HS-5 (cell line): ENCODE measurements at regions not wholly inside any gene's neighbourhood (a gene's known extent, or its start where the extent isn't known, plus 50 kb on each side); places are given as distances from the start of the nearest gene placed in this dataset.

ENCODE experiments used
- DNase-seq: peaks from one replicate; pipeline ENCODE4 v3.0.0-alpha.2; 2012; ENCODE audit warnings: low read depth

DNA sequence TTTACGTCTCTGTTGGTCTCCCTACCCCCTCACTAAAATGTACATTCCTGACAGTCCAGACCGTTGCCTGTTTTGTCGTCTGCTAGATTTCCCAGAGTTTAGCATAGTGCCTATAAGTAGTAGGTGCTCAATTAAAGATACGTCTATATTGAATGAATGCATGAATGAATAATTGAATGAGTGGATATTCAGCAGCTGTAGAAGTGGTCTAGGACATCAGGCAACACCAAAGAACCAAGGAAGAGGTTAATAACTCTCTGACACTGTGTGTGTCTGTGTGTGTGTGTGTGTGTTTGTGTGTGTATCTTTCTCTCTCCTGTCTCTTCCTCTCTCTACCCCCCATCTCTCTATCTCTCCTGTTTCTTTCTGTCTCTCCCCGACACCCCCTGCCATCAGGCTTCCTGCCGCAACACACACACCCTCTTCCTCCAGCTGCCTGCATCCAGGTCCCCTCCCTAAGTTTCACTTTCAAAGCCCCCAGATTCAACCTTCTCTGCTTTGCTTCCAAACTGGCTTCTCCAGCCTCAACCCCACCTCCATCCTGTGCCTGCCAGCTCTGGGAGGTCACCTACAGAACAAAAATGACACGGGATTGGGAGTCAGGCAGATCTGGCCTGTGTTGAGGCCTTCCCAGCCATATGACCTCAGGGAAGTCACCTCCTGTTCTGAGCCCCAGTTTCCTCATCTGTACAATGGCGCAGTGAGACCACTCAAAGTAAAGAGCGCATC is 119.9 kb upstream of the NCOR2 start:
- DNase-seq = no peak

DNA sequence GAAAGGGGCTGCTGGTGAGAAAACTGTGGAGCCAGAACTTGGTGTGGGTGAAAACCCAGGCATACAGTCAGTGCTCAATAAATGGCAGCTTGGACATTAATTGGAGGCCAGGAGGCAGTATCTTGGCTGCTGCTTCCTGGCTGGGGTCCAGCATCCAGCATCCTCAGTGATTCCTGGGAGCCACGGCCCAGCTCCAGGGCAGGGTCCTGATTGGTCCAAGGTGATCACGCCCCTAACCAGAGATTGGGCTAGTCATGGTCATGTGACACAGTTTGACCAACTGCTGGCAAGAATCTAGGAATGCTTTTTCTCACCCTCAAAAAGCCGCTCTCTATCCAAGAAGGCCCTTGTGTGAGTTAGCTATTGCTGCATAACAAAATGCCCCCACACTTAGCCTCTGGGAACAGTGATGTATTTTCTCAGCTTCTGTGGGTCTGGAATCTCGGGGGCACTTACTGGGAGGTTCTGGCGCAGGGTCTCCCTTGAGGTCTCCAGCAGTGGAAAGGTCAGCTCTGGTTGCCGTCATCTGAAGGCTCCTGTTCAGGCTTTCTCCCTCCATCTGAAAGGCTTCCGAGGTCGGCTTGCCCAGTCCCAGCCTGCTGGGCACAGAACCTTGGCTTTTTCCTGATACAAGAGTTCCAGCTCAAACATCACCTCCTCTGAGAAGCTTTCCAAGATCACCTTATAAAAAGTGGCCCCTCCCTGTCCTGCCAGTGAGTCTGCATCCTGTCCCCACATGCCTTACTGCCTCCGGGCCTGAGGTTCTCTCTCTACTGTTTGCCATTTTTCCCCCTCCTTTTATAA is 119.2 kb upstream of the NCOR2 start:
- DNase-seq = no peak

DNA sequence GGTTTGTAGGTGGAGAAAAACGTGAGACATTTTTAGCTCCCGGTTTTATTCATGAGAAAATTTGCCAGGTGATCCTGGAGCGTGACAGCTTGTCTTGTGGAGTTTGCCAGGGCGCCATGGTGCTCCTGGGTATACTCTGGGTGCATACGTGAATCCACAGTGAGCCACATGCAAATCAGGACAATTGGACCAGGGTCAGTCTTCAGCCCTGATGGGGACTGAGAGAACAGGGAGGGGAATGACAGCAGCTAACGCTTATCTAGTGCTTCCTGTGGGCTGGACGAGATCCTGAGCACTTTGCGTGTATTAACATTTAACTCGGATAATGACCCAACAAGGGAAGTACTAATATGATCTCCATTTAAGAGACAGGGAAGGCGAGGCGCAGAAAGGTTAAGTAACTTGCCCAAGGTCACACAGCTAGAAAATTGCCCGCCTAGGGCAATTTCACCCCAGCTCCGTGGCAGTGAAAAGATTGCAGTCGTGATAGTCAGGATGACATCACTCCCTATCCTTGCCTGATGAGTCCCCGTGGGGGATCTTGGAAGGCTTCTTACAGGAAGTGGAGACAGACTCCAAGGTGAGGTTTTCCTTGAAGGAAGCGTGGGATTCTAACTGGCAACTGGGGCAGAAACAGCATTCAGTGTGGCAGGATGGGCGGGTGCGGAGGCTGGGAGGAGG is 118.4 kb upstream of the NCOR2 start:
- peak; percentile 42 for DNase-seq

DNA sequence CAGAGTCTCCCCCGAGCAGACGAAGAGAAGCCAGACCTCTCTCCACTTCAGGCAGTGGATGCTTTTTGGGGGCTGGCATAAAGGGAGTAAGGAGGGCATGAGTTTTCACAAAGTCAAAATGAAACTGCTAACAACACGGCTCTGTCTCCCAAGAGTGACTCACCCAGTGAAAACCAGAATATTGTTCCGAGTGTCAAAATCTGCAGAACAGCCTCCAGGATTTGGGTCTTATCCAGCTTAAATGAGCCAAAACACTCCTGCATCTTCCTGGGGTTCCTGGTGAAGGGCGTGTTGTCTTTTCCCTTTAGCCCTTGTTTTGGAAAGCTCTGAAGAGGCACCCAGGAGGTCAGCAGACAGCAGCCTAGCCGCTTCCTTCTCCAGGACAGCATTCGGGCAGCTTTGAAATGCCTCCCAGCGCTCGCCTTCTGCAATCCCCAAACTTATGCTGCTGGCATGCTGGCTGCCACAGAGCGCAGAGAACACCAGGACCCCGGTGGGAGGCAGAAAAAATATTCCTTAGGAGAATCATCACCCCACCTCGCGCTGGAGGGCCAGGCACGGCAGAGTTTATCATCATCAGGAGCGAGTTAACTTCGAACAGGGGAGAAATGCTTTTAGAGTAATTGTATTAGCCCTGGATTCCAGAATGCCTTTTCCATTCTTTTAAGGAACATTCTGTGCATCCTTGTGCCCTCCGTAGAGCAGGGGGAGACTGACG is 117.7 kb upstream of the NCOR2 start:
- peak; percentile 29 for DNase-seq

DNA sequence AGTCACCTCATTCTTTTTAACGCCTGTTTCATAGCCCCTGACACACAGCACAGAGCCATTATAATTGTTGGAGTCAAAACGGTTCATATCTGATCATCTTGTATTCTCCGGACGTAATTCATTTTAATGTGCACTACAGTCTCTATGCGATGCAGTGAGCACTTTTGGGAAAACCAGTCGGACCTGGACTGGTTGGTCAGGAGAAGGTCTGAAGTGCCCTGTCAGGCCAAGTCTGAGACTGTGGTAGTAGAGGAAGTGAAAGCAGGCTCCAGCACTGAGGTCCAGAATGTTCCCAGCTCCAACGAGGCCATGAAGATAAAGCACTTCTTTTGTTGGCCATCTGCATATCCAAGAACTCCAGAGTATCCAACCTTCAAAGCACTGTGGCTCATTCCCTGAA is 117.1 kb upstream of the NCOR2 start:
- no peak for DNase-seq

DNA sequence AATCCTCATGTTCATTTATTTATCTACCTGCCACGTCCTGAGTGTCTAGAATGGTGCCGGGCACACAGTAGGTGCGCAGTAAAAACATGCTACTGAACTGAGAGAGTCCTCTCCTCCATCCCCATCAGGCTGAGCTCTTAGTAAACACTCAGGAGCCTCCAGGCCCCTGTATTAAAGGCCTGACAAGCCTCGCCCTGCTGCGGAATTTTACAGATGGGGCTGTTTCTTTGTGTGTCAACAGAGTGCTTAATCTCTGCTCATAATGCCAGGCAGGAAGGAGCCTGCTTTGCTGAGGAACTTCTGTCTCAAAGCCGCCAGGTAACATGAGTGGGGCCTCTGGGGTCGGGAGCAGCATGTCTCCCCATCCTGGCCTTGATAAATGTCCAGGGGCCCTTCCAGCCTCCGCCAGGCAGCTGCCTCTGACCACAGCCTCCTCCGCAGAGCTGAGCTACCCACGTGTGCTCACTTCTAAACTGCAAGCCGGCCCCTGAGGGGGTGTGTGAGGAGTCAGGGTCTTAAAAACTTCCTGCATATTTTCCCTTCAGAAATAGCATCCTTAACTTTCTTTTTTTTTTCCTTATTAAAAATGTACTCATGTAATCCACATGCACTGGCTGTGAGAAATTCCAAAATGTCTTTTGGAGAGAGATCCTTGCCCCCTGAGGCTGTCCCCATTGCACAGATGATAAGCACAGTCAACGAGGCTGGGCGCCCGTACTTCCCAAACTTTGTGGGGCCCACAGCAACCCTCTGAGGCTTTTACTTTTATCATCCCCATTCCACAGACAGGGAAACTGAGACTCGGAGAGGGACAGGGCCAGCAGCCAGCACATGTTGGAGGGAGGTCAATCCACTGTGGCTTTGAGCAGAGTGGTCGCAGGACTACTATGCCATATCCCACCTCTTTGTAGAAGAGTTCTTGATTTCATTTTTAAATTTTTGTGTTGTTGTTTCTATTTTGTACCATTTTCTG is 116.0 kb upstream of the NCOR2 start:
- no peak for DNase-seq

DNA sequence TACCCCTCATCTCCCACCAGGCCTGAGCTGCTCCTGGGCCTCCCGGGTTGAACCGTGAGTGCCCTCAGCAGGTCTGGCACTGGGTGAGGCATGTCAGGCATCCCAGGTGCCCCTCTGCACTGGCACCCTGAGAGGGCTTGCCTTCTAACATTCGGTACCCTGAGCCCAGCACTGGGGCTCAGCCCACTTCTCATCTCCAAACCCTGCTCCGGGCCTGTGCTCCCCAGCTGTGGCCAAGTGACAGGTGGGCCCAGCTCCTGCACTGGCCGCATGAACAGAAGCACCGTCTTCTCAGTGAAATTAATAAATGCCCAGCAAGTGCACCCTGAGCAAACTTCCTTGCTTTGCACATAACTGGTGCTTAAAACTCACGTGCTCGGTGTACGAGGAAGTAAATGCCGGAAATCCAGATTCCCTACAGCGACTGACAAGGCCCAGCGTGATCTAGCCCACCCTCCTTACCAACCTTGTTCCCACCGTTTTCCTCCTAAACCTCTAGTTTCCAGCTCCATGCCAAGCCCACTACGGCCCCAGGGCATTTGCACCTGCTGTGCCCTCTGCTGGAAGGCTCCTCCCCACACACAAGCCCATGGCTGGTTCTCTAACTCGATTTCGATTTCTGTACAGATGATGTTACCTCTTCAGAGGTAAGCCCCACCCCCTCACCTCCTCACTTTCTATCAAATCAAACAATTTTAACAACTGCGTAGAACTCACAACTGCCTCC is 115.2 kb upstream of the NCOR2 start:
- no peak for DNase-seq

DNA sequence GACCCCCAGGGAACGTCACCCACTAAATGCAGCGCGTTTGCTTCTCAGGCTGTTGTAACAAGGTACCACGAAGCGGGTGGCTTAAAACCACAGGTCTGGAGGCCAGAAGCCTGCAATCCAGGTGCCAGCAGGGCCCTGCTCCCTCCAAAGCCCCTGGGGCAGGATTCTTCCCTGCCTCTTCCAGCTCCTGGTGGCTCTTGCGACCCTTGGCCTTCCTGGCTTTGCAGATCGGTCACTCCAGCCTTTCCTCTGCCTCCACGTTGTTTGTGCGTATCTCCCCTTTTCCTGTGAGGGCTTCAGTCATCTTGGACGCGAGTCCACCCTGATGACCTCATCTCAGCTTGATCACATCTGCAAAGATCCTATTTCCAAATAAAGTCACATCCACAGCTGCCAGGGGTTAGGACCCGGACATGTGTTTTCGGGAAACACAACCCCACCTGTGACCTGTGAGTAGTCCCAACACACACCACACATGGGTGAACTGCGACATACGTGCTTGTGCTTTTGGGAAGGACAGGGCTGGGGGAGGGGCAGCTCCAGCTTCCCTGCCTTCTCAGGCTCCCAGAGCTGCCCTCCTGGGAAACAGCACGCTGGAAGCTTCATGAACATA is 114.5 kb upstream of the NCOR2 start:
- DNase-seq = peak; percentile 90

DNA sequence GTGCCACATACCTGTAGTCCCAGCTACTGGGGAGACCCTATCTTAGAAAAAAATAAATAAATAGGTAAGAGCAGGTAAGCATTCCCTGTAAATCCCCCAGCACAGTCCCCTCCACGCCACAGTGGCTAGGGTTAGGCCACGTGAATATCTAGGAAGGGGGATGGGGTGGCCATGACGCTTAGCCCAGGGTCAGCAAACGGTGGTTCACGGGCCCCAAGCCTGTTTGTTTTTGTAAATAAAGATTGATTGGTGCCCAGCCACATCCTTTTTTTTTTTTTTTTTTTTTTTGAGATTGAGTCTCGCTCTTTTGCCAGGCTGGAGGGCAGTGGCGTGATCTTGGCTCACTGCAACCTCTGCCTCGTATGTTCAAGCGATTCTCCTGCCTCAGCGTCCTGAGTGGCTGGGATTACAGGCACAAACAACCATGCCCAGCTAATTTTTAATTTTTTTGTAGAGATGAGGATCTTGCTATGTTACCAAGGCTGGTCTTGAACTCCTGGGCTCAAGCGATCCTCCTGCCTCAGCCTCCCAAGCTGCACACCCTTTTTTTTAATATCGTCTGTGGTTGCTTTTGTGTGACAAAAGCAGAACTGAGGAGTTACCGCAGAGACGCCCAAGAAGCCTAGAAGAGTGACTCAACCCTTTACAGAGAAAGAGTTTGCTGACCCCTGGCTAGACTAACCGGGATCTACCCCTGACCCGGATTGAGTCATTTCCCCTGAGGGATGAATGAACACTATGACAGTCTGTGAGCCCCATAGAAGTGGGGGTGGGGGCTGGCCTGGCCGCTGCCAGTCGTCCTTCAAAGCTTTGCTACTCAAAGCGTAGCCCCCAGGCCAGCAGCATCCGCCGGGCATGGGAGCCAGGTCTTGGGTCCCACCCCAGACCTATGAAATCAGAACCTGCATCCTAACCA is 113.7 kb upstream of the NCOR2 start:
- peak; percentile 98 for DNase-seq

DNA sequence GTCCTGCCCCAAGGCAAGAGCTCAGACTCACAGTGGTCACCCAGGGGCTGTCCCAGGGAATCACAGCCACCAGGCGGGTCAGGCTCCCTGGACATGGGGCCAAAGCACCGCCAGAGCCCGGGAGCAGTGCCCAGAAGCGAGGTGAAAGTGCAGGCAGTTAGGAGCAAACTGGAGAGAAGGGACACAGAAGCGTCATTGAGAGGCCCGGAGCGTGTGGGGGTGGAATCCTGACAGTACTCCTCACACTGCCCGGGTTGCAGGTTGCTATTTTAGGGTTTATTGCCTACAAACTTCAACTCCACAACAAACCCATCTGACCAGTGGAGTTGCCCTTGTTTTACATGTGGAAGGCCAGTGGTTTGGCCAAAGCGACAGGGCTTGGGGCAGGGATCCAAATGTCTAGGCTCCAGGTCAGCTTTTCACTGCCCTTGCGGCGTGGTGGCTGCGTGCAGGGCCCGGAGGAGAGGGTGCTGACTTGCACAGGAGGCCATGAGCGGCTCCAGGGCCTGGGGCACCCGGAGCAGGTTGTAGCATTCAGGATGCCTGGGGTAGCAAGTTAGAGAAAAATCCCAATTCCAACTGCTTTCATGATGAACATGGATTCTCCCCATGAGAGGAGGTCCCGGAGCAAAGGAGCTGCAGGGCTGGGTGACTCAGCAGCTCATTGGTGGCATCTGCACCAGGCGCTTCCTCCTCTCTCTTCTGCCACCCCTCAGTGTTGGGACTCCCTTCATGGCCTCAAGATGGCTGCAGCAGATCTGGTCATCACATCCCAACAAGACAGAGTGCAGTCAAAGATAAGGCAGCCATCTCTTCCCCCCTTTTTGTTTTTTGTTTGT is 112.3 kb upstream of the NCOR2 start:
- DNase-seq = no peak

DNA sequence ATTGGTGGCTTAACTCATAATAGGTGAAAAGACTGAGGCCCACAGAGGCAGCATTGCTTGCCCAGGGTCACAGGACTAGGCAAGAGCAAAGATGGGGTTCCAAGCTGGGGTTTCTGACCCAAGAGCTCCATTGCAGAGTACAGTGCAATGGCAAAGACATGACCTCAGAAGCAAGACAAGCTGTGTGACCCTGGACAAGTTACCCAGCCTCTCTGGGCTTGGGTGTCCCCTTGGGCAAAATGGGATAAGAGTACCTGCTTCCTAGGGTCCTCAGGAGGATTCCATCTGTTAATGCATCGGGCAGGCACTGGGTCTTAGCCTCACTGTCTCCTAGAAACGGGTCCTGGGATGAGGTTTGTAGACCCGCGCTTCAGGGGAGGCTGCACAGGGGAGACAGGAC is 111.6 kb upstream of the NCOR2 start:
- no peak for DNase-seq

DNA sequence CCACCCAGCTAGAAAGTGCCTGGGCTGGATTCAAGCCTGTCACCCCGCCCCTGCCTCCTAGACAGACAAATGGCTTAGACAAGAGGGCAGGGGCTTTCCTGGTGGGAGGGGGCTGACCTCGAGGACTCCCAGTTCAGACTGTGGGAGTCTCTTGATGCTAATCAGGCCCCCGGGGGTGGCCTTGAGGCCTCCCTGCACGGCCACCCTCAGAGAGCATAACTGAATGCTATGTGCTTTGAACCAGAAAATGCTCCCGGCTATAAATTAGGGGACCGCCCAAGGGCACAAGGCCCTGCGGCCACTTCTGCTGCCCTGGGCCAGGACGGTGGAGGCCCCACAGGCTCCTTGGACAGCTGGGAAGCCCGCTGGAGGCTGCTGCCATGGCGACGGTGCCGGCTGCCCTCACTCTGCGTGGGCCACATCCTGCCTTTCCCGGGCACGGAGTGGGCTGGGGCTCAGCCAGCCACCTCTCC is 111.0 kb upstream of the NCOR2 start:
- DNase-seq = no peak

DNA sequence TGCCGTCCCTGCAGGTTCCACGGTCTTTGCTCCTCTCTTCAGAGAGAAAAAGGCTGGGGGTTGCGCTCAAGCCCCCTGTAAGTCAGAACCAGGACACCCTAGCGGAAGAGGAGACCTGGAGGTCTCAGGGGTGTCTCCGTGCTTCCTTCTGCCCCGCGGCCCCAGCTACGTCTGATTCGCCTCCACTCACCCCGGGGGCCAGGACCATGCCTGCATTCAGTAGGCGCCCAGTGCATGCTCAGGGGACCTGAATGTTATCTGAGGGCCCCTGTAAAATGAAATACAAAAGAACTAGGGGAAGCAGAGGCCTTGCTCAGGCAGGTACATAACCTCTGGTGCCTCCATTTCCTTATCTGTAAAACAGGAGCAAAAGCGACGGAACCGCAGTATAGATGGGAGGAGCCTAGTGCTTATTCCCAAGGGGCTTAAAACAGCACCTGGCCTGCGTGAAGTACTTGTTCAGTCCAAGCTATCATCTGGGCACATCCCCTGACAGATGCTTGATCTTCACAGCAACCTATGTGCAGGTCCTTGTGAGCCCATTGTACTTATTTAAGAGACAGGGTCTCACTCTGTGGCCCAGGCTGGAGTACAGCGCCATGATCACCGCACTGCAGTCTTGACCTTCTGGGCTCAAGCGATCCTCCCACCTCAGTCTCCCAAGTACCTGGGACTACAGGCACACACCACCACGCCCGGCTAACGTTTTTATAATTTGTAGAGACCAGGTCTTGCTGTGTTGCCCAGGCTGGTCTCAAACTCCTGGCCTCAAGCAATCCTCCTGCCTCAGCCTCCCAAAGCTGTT is 110.3 kb upstream of the NCOR2 start:
- no peak for DNase-seq

DNA sequence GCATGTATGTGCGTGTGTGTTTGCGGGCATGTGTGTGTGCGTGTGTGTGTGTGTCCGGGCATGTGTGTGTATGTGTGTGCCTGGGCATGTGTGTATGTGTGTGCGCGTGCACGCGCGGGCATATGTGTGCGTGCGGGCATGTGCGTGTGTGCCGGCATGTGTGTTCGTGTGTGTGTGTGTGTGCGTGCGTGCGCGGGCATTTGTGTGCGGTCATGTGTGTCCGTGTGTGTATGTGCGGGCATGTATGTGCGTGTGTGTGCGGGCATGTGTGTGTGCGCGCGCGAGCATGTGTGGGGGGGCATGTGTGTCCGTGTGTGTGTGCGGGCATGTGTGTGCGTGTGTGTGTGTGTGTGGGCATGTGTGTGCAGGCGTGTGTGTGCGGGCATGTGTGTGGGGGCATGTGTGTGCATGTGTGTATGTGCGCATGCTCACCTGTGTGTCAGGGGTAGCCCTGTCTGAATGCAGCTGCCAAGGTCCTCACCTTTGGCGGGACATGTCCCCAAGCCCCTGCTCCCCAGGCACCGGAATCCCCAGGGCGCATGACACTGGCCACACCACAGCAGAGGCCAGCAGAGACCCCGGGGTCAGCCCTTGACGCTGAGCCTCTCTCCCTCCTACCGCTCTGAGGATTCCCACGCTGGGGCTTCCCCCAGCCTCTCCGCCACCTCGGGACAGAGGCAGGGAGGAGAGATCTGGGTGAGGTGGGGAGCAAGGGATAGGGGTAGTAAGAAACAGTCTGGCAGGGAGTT is 109.5 kb upstream of the NCOR2 start:
- no peak for DNase-seq

DNA sequence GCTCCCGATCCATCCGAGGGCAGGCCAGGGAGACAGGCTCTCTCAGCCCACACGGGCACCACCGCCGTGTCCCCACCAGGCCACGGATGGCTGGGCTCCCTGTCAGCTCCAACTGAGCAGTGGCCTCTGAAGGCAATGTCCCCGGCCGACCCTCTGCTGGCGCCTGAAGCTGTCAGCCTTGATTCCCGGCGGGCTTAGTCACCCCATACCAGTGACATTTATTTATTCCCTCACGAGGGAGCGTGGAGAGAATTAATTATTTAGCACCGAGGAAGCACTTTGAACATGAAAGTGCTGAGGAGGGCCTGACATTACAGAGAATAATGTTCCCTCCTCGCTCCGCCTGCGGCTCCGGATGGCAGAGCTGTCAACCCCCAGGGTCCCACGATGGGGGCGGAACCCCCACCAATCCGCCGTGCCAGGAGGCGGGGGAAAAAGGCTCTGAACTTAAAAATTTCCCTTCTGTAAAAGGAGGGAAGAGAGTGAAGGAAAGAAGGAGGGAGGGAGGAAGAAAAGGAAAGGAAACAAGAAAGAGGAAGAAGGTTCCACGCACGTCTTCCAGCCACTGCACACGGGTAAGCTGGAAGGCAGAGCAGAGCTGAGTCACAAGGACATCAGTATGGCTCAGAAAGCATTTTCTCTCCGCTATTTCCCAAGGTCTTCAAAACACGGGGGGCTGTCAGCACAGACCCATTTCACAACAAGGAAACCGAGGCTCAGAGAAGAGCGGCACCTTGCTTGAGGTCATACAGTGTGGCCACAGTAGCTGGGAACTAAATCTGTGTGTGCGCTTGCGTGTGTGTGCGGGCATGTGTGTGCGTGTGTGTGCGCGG is 108.7 kb upstream of the NCOR2 start:
- DNase-seq = no peak
